ENCODE measurements at regions not wholly inside any gene's neighbourhood (a gene's known extent, or its start where the extent isn't known, plus 50 kb on each side); places are given as distances from the start of the nearest gene placed in this dataset.

GRCh38 chr11:69931994-69932910 is 113.0 kb upstream of the FGF3 start:
- Histone ChIP-seq H3K36me3 (ENCODE audit: control insufficient read depth, insufficient read depth, low read length) (no peaks in the 10 kb centered on the region), H3K4me1 (ENCODE audit: control insufficient read depth, insufficient read depth, low read length) (no peaks in the 10 kb centered on the region), H3K4me3 (ENCODE audit: low read depth in 2 of 2, low read length in 2 of 2) (no peak overlapping the region), H3K9me3 (ENCODE audit: control insufficient read depth, insufficient read depth, low read depth, low read length) (no peaks in the 10 kb centered on the region), H3K27me3 (ENCODE audit: control insufficient read depth, insufficient read depth, low read length) (peaks cover 6% of the 10 kb centered on the region), H3K27ac (ENCODE audit: low read length) (no peak overlapping the region)
- CTCF ChIA-PET, result no interaction called here
- in situ Hi-C loops (cut with HindIII; ENCODE audit: low pct_unique_long_range_greater_than_20kb, low sequenced_read_pairs), result no loop called here
- no peak for DNase-seq (ENCODE audit: low read depth, low spot score)
- ATAC-seq, result no peak
- intact Hi-C loops (cut with micrococcal nuclease; ENCODE audit: unreplicated experiment), result no loop called here
- POLR2A ChIA-PET, result no interaction called here
- TF ChIP-seq REST (IDR thresholded peaks at IDR 0.05; ENCODE audit: insufficient read depth in 1 of 2, low read depth in 2 of 2, low read length in 1 of 2) (no peak), CTCF (IDR thresholded peaks at IDR 0.05) (no peak), SIN3A (IDR thresholded peaks at IDR 0.05; ENCODE audit: borderline replicate concordance, insufficient read depth, low read depth, low read length) (no peak), POLR2AphosphoS5 (IDR thresholded peaks at IDR 0.05; ENCODE audit: low read depth, low read length) (no peak), TCF7L2 (IDR thresholded peaks at IDR 0.05; ENCODE audit: low read depth, low read length) (no peak)
- no TSS peak for BruUV-seq (replicated peaks)

GRCh38 chr11:69934861-69935494 is 115.8 kb upstream of the FGF3 start:
- ChIA-PET CTCF (no interaction called here), POLR2A (no interaction called here)
- no peak for ATAC-seq
- Histone ChIP-seq H3K27me3 (ENCODE audit: control insufficient read depth, insufficient read depth, low read length) (peaks cover 6% of the 10 kb centered on the region), H3K9me3 (ENCODE audit: control insufficient read depth, insufficient read depth, low read depth, low read length) (no peaks in the 10 kb centered on the region), H3K36me3 (ENCODE audit: control insufficient read depth, insufficient read depth, low read length) (no peaks in the 10 kb centered on the region), H3K4me1 (ENCODE audit: control insufficient read depth, insufficient read depth, low read length) (no peaks in the 10 kb centered on the region), H3K4me3 (ENCODE audit: low read depth in 2 of 2, low read length in 2 of 2) (no peak overlapping the region), H3K27ac (ENCODE audit: low read length) (no peak overlapping the region)
- TF ChIP-seq REST (IDR thresholded peaks at IDR 0.05; ENCODE audit: insufficient read depth in 1 of 2, low read depth in 2 of 2, low read length in 1 of 2) (no peak), POLR2AphosphoS5 (IDR thresholded peaks at IDR 0.05; ENCODE audit: low read depth, low read length) (no peak), TCF7L2 (IDR thresholded peaks at IDR 0.05; ENCODE audit: low read depth, low read length) (no peak), SIN3A (IDR thresholded peaks at IDR 0.05; ENCODE audit: borderline replicate concordance, insufficient read depth, low read depth, low read length) (no peak), CTCF (IDR thresholded peaks at IDR 0.05) (no peak)
- no peak for DNase-seq (ENCODE audit: low read depth, low spot score)
- intact Hi-C loops (cut with micrococcal nuclease; ENCODE audit: unreplicated experiment), result no loop called here
- no TSS peak for BruUV-seq (replicated peaks)
- in situ Hi-C loops (cut with HindIII; ENCODE audit: low pct_unique_long_range_greater_than_20kb, low sequenced_read_pairs), result no loop called here

Measured in Panc1 (cell line).